HepG2 (cell line): ENCODE measurements at regions not wholly inside any gene's neighbourhood (a gene's known extent, or its start where the extent isn't known, plus 50 kb on each side); places are given as distances from the start of the nearest gene placed in this dataset.

Source experiments
- CHCHD3 ChIP-seq: sonication (generic); formaldehyde crosslinking; IDR thresholded peaks from 2 replicates; pipeline ENCODE4 v1.8.0; 2022; ENCODE audit warnings: mild to moderate bottlenecking, missing genetic modification reagents, moderate library complexity
- ETV6 ChIP-seq: sonication (generic); formaldehyde crosslinking; conservative IDR thresholded peaks from 2 replicates; pipeline ENCODE4 v1.4.0; 2020; ENCODE audit warnings: missing genetic modification reagents
- FOXM1 ChIP-seq: sonication (generic); formaldehyde crosslinking; IDR thresholded peaks from 2 replicates; pipeline ENCODE4 v1.5.0; 2020; ENCODE audit warnings: missing genetic modification reagents
- MEIS1 ChIP-seq: sonication (generic); formaldehyde crosslinking; IDR thresholded peaks from 2 replicates; pipeline ENCODE4 v1.9.0; 2021; ENCODE audit warnings: mild to moderate bottlenecking, missing genetic modification reagents, moderate library complexity, borderline replicate concordance
- POLR2A ChIP-seq, 2 experiments: IDR thresholded peaks; 2 replicates each; pipeline ENCODE4 v1.6.1; 2011; ENCODE audit warnings: low read depth in 2 of 2, low read length in 2 of 2, mild to moderate bottlenecking in 1 of 2, moderate library complexity in 1 of 2; ENCODE audit not compliant: insufficient read depth in 1 of 2
- SP5 ChIP-seq: IDR thresholded peaks from 2 replicates; pipeline ENCODE4 v1.6.1; 2016; ENCODE audit warnings: low read depth, borderline replicate concordance
- TRIM24 ChIP-seq: sonication (generic); formaldehyde crosslinking; IDR thresholded peaks from 2 replicates; pipeline ENCODE4 v1.8.0; 2022; ENCODE audit warnings: mild to moderate bottlenecking, missing genetic modification reagents
- TF ChIP-seq, protein P1 (sequence below): sonication (generic); formaldehyde crosslinking; IDR thresholded peaks from 2 replicates; pipeline ENCODE4 v1.4.0; 2020; ENCODE audit warnings: missing genetic modification reagents
- TF ChIP-seq, protein P2 (sequence below): sonication (generic); formaldehyde crosslinking; IDR thresholded peaks from 2 replicates; pipeline ENCODE4 v1.4.0; 2020; ENCODE audit warnings: missing genetic modification reagents
- TF ChIP-seq, protein P3 (sequence below): sonication (generic); formaldehyde crosslinking; IDR thresholded peaks from 2 replicates; pipeline ENCODE4 v1.5.0; 2020; ENCODE audit warnings: mild to moderate bottlenecking, missing genetic modification reagents, moderate library complexity
- TF ChIP-seq, protein P4 (sequence below): sonication (generic); formaldehyde crosslinking; IDR thresholded peaks from 2 replicates; pipeline ENCODE4 v1.4.0; 2020; ENCODE audit warnings: missing genetic modification reagents

DNA sequence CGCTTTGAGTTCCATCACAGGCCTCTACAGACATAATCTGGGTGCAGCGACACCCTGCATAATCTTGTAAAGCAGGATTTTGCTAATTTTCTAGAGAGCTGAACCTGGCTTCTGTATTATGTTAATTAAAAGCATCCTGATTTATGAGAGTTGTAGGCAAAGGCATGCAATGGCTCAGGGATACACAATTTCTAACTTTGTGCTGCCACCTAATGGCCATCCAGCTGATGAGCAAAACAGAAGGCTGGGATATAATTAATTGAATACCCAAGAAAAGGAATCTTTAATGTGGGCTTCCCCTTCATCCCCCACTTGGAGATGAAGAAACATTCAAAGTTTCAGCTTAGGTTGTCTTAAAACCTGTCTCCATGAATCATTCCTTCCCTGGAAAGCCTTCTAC lies 78.1 kb downstream of the BMP15 start:
- TF ChIP-seq FOXM1, result no peak
- TF ChIP-seq ETV6 (CRISPR knock-in tag), result no peak
- TF ChIP-seq, protein P1, sequence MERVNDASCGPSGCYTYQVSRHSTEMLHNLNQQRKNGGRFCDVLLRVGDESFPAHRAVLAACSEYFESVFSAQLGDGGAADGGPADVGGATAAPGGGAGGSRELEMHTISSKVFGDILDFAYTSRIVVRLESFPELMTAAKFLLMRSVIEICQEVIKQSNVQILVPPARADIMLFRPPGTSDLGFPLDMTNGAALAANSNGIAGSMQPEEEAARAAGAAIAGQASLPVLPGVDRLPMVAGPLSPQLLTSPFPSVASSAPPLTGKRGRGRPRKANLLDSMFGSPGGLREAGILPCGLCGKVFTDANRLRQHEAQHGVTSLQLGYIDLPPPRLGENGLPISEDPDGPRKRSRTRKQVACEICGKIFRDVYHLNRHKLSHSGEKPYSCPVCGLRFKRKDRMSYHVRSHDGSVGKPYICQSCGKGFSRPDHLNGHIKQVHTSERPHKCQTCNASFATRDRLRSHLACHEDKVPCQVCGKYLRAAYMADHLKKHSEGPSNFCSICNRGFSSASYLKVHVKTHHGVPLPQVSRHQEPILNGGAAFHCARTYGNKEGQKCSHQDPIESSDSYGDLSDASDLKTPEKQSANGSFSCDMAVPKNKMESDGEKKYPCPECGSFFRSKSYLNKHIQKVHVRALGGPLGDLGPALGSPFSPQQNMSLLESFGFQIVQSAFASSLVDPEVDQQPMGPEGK (CRISPR knock-in tag), result no peak
- TF ChIP-seq, protein P2, sequence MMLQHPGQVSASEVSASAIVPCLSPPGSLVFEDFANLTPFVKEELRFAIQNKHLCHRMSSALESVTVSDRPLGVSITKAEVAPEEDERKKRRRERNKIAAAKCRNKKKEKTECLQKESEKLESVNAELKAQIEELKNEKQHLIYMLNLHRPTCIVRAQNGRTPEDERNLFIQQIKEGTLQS (CRISPR knock-in tag), result no peak
- TF ChIP-seq TRIM24 (CRISPR knock-in tag), result no peak
- TF ChIP-seq, protein P3, sequence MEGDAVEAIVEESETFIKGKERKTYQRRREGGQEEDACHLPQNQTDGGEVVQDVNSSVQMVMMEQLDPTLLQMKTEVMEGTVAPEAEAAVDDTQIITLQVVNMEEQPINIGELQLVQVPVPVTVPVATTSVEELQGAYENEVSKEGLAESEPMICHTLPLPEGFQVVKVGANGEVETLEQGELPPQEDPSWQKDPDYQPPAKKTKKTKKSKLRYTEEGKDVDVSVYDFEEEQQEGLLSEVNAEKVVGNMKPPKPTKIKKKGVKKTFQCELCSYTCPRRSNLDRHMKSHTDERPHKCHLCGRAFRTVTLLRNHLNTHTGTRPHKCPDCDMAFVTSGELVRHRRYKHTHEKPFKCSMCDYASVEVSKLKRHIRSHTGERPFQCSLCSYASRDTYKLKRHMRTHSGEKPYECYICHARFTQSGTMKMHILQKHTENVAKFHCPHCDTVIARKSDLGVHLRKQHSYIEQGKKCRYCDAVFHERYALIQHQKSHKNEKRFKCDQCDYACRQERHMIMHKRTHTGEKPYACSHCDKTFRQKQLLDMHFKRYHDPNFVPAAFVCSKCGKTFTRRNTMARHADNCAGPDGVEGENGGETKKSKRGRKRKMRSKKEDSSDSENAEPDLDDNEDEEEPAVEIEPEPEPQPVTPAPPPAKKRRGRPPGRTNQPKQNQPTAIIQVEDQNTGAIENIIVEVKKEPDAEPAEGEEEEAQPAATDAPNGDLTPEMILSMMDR (CRISPR knock-in tag), result peak; percentile 47
- TF ChIP-seq, protein P4, sequence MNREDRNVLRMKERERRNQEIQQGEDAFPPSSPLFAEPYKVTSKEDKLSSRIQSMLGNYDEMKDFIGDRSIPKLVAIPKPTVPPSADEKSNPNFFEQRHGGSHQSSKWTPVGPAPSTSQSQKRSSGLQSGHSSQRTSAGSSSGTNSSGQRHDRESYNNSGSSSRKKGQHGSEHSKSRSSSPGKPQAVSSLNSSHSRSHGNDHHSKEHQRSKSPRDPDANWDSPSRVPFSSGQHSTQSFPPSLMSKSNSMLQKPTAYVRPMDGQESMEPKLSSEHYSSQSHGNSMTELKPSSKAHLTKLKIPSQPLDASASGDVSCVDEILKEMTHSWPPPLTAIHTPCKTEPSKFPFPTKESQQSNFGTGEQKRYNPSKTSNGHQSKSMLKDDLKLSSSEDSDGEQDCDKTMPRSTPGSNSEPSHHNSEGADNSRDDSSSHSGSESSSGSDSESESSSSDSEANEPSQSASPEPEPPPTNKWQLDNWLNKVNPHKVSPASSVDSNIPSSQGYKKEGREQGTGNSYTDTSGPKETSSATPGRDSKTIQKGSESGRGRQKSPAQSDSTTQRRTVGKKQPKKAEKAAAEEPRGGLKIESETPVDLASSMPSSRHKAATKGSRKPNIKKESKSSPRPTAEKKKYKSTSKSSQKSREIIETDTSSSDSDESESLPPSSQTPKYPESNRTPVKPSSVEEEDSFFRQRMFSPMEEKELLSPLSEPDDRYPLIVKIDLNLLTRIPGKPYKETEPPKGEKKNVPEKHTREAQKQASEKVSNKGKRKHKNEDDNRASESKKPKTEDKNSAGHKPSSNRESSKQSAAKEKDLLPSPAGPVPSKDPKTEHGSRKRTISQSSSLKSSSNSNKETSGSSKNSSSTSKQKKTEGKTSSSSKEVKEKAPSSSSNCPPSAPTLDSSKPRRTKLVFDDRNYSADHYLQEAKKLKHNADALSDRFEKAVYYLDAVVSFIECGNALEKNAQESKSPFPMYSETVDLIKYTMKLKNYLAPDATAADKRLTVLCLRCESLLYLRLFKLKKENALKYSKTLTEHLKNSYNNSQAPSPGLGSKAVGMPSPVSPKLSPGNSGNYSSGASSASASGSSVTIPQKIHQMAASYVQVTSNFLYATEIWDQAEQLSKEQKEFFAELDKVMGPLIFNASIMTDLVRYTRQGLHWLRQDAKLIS (CRISPR knock-in tag), result no peak
- TF ChIP-seq POLR2A (IDR thresholded peaks at IDR 0.05; ENCODE audit: insufficient read depth in 1 of 2, low read depth in 2 of 2, low read length in 2 of 2), result no peak
- TF ChIP-seq CHCHD3 (CRISPR knock-in tag), result no peak
- TF ChIP-seq MEIS1 (CRISPR knock-in tag), result no peak
- no peak for TF ChIP-seq SP5
